K562 (cell line): ENCODE measurements at regions not wholly inside any gene's neighbourhood (a gene's known extent, or its start where the extent isn't known, plus 50 kb on each side); places are given as distances from the start of the nearest gene placed in this dataset.

Experiments
- ATAC-seq: fragments of 200-7000 bp; cut with Tn5 transposase; 3 replicates; pipeline ENCODE4 v1.9.1; 2020; ENCODE audit warnings: moderate library complexity
- BruUV-seq: library from RNA; stranded (reverse); fragments of 400-500 nt; replicated peaks from 2 replicates; lab custom pipeline; 2021; lab: Mats Ljungman, UMichigan
- CTCF ChIA-PET: fragments of 300-600 bp; formaldehyde crosslinking; extraction: SDS; loops from one replicate; lab custom pipeline; 2021; ENCODE audit warnings: low intra/inter-chr PET ratio; lab: Yijun Ruan, JAX
- POLR2A ChIA-PET: fragments of 300-600, 350-650 bp; sonication (Branson Sonifier 250); formaldehyde crosslinking; extraction: SDS; loops from one replicate; lab custom pipeline; 2021; ENCODE audit warnings: antibody characterized with exemption, inconsistent platforms; lab: Yijun Ruan, JAX
- DNase-seq, 4 experiments: peaks; one replicate each; pipeline versions ENCODE4 v3.0.0 to v3.0.0-alpha.2; 2011 to 2018; ENCODE audit warnings: low spot score in 3 of 4, mixed read lengths in 3 of 4; ENCODE audit errors: extremely low read depth in 1 of 4
- FAIRE-seq: peaks from 2 replicates; lab custom pipeline; 2011; peaks lifted over from hg19 to GRCh38; lab: Jason Lieb, UNC
- H2AFZ ChIP-seq: 2 replicates; pipeline ENCODE4 v1.6.0; 2011; ENCODE audit warnings: low read depth, low read length, control low read depth, inconsistent platforms
- H3K27ac ChIP-seq: fragments of 200-600 bp; 3 replicates; pipeline ENCODE4 v1.8.0; 2011; ENCODE audit warnings: low read depth, mild to moderate bottlenecking, control low read depth, inconsistent platforms, low read length, moderate library complexity, mixed read lengths; ENCODE audit errors: extremely low read depth
- H3K27me3 ChIP-seq, 2 experiments: fragments of 300-600 bp in 1 of 2; 2 replicates in 1 of 2; 3 replicates in 1 of 2; pipeline versions ENCODE4 v1.6.0 to v1.8.0; 2011; ENCODE audit warnings: inconsistent platforms in 2 of 2, low read length in 2 of 2, mild to moderate bottlenecking in 1 of 2, mixed read lengths in 1 of 2, moderate library complexity in 1 of 2; ENCODE audit not compliant: control insufficient read depth in 2 of 2, insufficient read depth in 2 of 2
- H3K36me3 ChIP-seq: fragments of 300-600 bp; 3 replicates; pipeline ENCODE4 v1.8.0; 2011; ENCODE audit warnings: mild to moderate bottlenecking, low read length, inconsistent platforms; ENCODE audit not compliant: control insufficient read depth, insufficient read depth
- H3K4me1 ChIP-seq, 2 experiments: fragments of 200-600 bp in 1 of 2; replicated peaks in 1 of 2; 2 replicates in 1 of 2; 3 replicates in 1 of 2; pipeline versions ENCODE4 v1.5.1 to v1.8.0; 2011; ENCODE audit warnings: inconsistent platforms in 2 of 2, low read length in 2 of 2, mild to moderate bottlenecking in 1 of 2, mixed read lengths in 1 of 2, moderate library complexity in 1 of 2; ENCODE audit not compliant: control insufficient read depth in 2 of 2, insufficient read depth in 2 of 2
- H3K4me2 ChIP-seq: 2 replicates; pipeline ENCODE4 v1.6.1; 2011; ENCODE audit warnings: low read length, control low read depth, inconsistent platforms, mixed read lengths; ENCODE audit not compliant: insufficient read depth
- H3K4me3 ChIP-seq: fragments of 200-600 bp; sonication (generic), shearing (Covaris generic); 2 replicates; pipeline ENCODE4 v1.5.1; 2016; ENCODE audit warnings: control low read depth, inconsistent platforms
- H3K79me2 ChIP-seq: fragments of 200-600 bp; 3 replicates; pipeline ENCODE4 v1.8.0; 2011; ENCODE audit warnings: low read length, inconsistent platforms; ENCODE audit not compliant: control insufficient read depth, insufficient read depth
- H3K9ac ChIP-seq, 2 experiments: 2 replicates each; pipeline versions ENCODE4 v1.6.0 to v1.6.1; 2011; ENCODE audit warnings: low read depth in 2 of 2, low read length in 2 of 2, control low read depth in 1 of 2, inconsistent platforms in 1 of 2, mild to moderate bottlenecking in 1 of 2, mixed read lengths in 1 of 2; ENCODE audit not compliant: insufficient read depth in 1 of 2
- H3K9me1 ChIP-seq: one replicate; pipeline ENCODE4 v1.6.0; 2011; ENCODE audit warnings: inconsistent platforms, mild to moderate bottlenecking, low read length, moderate library complexity; ENCODE audit not compliant: control insufficient read depth, insufficient read depth
- H3K9me3 ChIP-seq: replicated peaks from 2 replicates; pipeline ENCODE4 v1.5.1; 2011; ENCODE audit warnings: low read depth, low read length, inconsistent platforms; ENCODE audit not compliant: control insufficient read depth, insufficient read depth
- H4K20me1 ChIP-seq: replicated peaks from 2 replicates; pipeline ENCODE4 v1.6.1; 2011; ENCODE audit warnings: low read length, inconsistent platforms, mixed read lengths; ENCODE audit not compliant: control insufficient read depth, insufficient read depth
- MEF2A ChIP-seq: IDR thresholded peaks from 2 replicates; pipeline ENCODE4 v1.6.1; 2011; ENCODE audit warnings: low read depth, mild to moderate bottlenecking, low read length, moderate library complexity; ENCODE audit not compliant: control insufficient read depth
- SRSF9 ChIP-seq: fragments of 200-400 bp; formaldehyde crosslinking; IDR thresholded peaks from 2 replicates; pipeline ENCODE4 v1.6.1; 2017; ENCODE audit warnings: low read depth, low read length, borderline replicate concordance
- ZFPM2 ChIP-seq: fragments of 250-450 bp; sonication (Bioruptor Pico); IDR thresholded peaks from 2 replicates; pipeline ENCODE4 v1.5.1; 2022; ENCODE audit warnings: mild to moderate bottlenecking
- ZNF318 ChIP-seq, 2 experiments: fragments of 450-650 bp; IDR thresholded peaks; 2 replicates each; pipeline ENCODE4 v1.6.1; 2016; ENCODE audit warnings: mild to moderate bottlenecking in 2 of 2, borderline replicate concordance in 1 of 2, low read depth in 1 of 2, moderate library complexity in 1 of 2
- ZNF785 ChIP-seq: fragments of 250-450 bp; sonication (Bioruptor Pico); IDR thresholded peaks from 2 replicates; pipeline ENCODE4 v1.4.0; 2020; ENCODE audit warnings: mild to moderate bottlenecking
- WGBS: fragments of 100-300 bp; shearing (Covaris generic); methylation state at CpG from one replicate; pipeline ENCODE4 v1.1.6; 2016; ENCODE audit warnings: low coverage, mixed read lengths; ENCODE audit not compliant: insufficient coverage; ENCODE audit errors: missing lambda C conversion rate; 5-methylcytosine and 5-hydroxymethylcytosine counted together
- in situ Hi-C: fragments of 300-500 bp; cut with MboI; formaldehyde crosslinking; loops from 4 replicates; pipeline ENCODE4 v1.15.0; 2018; ENCODE audit warnings: inconsistent platforms, mixed read lengths
- intact Hi-C: fragments of 100-400 bp; cut with micrococcal nuclease; formaldehyde crosslinking; loops from 2 replicates; pipeline ENCODE4 v1.14.2; 2022

GRCh38 chr3:182389071-182389815 is 404.1 kb upstream of the ATP11B start:
- no peaks in the 10 kb centered on the region for H3K9me1 ChIP-seq
- H4K20me1 ChIP-seq, result no peaks in the 10 kb centered on the region
- no peak overlapping the region for H3K27ac ChIP-seq
- no peak overlapping the region for H3K4me3 ChIP-seq
- H2AFZ ChIP-seq, result no peak overlapping the region
- peaks cover 2 to 19% of the 10 kb centered on the region in 2 experiments; a peak in 3 of 5 replicates for H3K4me1 ChIP-seq
- POLR2A ChIA-PET, result interaction anchor here (1.5 kb wide), 1 partner anchor 12 kb away, joined by 7 read pairs; no protein-coding TSS in a partner anchor
- CTCF ChIA-PET, result no interaction called here
- no peak overlapping the region for H3K4me2 ChIP-seq
- no peaks in the 10 kb centered on the region for H3K79me2 ChIP-seq
- in situ Hi-C loops, result no loop called here
- no peaks in the 10 kb centered on the region for H3K9me3 ChIP-seq
- no peaks in the 10 kb centered on the region for H3K36me3 ChIP-seq
- BruUV-seq, result no TSS peak
- H3K9ac ChIP-seq, result no peak overlapping the region
- ATAC-seq (no peak), FAIRE-seq (no peak), DNase-seq (no peak)
- intact Hi-C loops, result no loop called here
- WGBS, result 25% methylated on average over 2 of the region's 2 CpGs
- no peaks in the 10 kb centered on the region for H3K27me3 ChIP-seq
- TF ChIP-seq MEF2A (no peak), SRSF9 (no peak), ZNF785 (CRISPR knock-in tag) (no peak), ZNF318 (IDR thresholded peaks at IDR 0.05; ENCODE audit: borderline replicate concordance in 1 of 2, low read depth in 1 of 2) (no peak), ZFPM2 (CRISPR knock-in tag) (no peak)
